GM12891 (cell line): ENCODE measurements at regions not wholly inside any gene's neighbourhood (a gene's known extent, or its start where the extent isn't known, plus 50 kb on each side); places are given as distances from the start of the nearest gene placed in this dataset.
"Not testable (repeated sequence)": the region's sequence is repeated elsewhere in the genome, so short reads cannot be mapped to it uniquely, and the experiment has no call there.

ENCODE experiments used
- DNase-seq: peaks from one replicate; pipeline ENCODE4 v3.0.0; 2011; ENCODE audit warnings: low spot score; ENCODE audit not compliant: insufficient read length
- FAIRE-seq: peaks from 2 replicates; lab custom pipeline; 2011; peaks lifted over from hg19 to GRCh38; lab: Jason Lieb, UNC
- PAX5 ChIP-seq: IDR thresholded peaks from 2 replicates; pipeline ENCODE4 v1.6.1; 2011; ENCODE audit warnings: low read length, moderate library complexity, mild to moderate bottlenecking; ENCODE audit not compliant: insufficient read depth, severe bottlenecking
- POLR2A ChIP-seq: IDR thresholded peaks from 2 replicates; pipeline ENCODE4 v1.6.1; 2011; ENCODE audit warnings: low read depth, low read length, control low read depth
- POLR2AphosphoS5 ChIP-seq: IDR thresholded peaks from 2 replicates; pipeline ENCODE4 v1.6.1; 2011; ENCODE audit warnings: low read depth, low read length, control low read depth
- POU2F2 ChIP-seq: IDR thresholded peaks from 2 replicates; pipeline ENCODE4 v1.6.1; 2011; ENCODE audit warnings: low read depth, mild to moderate bottlenecking, control low read depth, low read length, moderate library complexity
- SPI1 ChIP-seq: IDR thresholded peaks from 2 replicates; pipeline ENCODE4 v1.6.1; 2011; ENCODE audit warnings: low read depth, low read length, control low read depth
- TAF1 ChIP-seq: IDR thresholded peaks from 2 replicates; pipeline ENCODE4 v1.6.1; 2011; ENCODE audit warnings: low read depth, low read length, control low read depth

DNA sequence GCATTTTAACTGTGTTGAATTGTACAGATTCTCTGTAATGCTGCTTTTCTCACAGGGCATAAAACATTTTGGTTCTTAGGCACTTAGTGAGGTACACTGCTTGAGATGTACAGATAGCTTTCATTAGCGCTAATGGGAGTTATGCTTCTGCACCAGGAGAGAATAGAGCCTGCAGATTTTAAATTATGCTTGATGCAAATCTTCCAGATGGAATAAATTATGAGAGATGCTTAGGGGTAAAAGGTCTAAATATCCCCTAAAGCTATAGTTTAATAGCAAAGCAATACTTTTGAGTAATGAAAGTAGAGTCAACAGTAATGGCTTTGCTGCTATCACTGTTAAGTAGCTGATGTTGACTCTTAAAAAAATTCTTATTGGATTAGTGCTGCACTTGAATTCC lies 248.9 kb downstream of the S1PR1 start:
- no peak for DNase-seq
- FAIRE-seq, result no peak
- TF ChIP-seq TAF1, result no peak
- no peak for TF ChIP-seq SPI1
- TF ChIP-seq POLR2AphosphoS5, result no peak
- TF ChIP-seq POU2F2, result no peak
- TF ChIP-seq POLR2A, result no peak
- TF ChIP-seq PAX5, result no peak

GRCh38 chr1:101492144-101492543 lies 255.3 kb downstream of the S1PR1 start:
- not testable (repeated sequence) for DNase-seq, FAIRE-seq

DNA sequence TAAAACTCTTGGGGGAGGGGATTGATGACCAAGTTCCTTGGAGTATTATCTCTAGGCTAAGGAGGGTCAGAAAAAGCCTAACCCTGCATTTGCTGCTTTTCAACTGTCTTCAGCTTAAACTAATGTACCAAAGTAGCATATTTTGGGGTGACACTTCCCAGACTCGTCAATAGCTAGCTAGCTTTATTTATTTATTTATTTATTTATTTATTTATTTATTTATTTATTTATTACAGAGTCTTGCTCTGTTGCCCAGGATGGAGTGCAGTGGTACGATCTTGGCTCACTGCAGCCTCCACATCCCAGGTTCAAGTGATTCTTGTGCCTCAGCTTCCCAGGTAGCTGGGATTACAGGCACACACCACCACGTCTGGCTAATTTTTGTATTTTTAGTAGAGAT lies 257.1 kb downstream of the S1PR1 start:
- DNase-seq, FAIRE-seq: not testable (repeated sequence)

GRCh38 chr1:101496109-101496508 lies 259.3 kb downstream of the S1PR1 start:
- DNase-seq (no peak), FAIRE-seq (no peak)
- TF ChIP-seq POLR2A (no peak), POLR2AphosphoS5 (no peak), PAX5 (no peak), SPI1 (no peak), TAF1 (no peak), POU2F2 (no peak)

- no peak for TF ChIP-seq POU2F2
- TF ChIP-seq PAX5, result no peak
- no peak for TF ChIP-seq POLR2AphosphoS5
- TF ChIP-seq POLR2A, result no peak
- TF ChIP-seq SPI1, result no peak
- no peak for TF ChIP-seq TAF1
- FAIRE-seq (no peak), DNase-seq (no peak)
Observed at GRCh38 chr1:101497881-101498559, 261.2 kb downstream of the S1PR1 start.

- DNase-seq, FAIRE-seq: not testable (repeated sequence)
Observed at GRCh38 chr1:101504106-101504505, 267.3 kb downstream of the S1PR1 start.

DNA sequence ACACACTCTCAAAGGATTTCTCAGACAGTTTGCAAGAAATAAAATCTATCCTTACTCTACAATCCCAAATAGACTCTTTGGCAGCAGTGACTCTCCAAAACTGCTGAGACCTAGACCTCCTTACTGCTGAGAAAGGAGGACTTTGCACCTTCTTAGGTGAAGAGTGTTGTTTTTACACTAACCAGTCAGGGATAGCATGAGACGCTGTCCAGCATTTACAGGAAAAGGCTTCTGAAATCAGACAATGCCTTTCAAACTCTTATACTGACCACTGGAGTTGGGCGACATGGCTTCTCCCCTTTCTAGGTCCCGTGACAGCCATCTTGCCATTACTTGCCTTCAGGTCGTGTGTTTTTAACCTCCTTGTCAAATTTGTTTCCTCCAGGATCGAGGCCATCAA lies 268.4 kb downstream of the S1PR1 start:
- DNase-seq, FAIRE-seq: not testable (repeated sequence)

DNA sequence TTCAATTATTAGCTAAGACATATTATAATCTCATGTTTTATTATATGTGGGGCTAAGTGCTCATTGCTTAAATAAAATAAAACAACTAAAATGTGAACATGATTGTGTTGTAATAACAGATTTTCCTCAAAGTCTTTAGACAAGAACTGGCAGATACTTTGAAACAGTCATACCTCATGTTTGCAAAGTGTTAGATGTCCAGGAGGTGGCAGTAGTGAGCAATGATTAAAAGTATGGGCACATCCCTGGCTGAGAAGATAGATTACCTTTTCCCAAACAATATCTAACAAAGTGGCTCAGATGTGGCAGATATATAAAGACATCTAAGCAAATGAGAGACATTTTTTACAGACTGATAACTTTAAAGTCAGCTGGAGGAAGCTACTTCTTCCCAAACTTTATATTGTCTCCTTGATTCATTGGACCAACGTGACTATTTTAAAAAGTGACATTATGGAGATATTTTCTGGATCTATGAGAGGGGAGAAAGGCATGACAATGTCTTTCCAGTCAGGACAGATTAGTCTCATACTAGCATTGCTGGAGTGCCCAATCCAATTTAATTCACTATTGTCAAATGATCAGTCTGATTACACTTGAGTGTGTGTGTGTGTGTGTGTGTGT lies 269.8 kb downstream of the S1PR1 start:
- peak; percentile 91 for FAIRE-seq
- TF ChIP-seq POLR2A, result no peak
- TF ChIP-seq SPI1, result no peak
- TF ChIP-seq POU2F2, result no peak
- no peak for TF ChIP-seq TAF1
- no peak for TF ChIP-seq PAX5
- no peak for TF ChIP-seq POLR2AphosphoS5
- DNase-seq, result no peak

DNA sequence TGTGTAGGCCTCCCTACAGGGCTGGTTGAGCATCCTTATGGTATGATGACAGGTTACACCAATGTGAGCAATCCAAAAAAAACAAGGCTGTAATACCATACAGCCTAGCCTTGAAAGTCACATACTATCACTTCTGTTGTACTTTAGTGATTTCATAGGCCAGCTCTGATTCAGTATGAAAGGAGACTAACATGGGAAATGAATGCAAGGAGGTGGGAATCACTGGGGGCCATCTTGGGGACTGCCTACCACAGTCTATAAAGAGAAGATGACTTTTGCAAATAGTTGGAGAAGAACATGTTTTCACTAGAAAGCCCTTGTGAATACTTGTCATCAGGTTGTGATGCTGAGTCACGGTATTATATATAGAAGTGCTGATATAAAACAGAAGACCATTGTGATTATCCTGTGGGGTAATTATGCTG lies 270.7 kb downstream of the S1PR1 start:
- DNase-seq (no peak), FAIRE-seq (no peak)
- TF ChIP-seq TAF1 (no peak), POLR2A (no peak), SPI1 (no peak), PAX5 (no peak), POU2F2 (no peak), POLR2AphosphoS5 (no peak)

GRCh38 chr1:101508913-101509312 lies 272.1 kb downstream of the S1PR1 start:
- TF ChIP-seq TAF1, result no peak
- no peak for TF ChIP-seq SPI1
- no peak for TF ChIP-seq PAX5
- no peak for TF ChIP-seq POLR2A
- no peak for TF ChIP-seq POU2F2
- FAIRE-seq (no peak), DNase-seq (no peak)

DNA sequence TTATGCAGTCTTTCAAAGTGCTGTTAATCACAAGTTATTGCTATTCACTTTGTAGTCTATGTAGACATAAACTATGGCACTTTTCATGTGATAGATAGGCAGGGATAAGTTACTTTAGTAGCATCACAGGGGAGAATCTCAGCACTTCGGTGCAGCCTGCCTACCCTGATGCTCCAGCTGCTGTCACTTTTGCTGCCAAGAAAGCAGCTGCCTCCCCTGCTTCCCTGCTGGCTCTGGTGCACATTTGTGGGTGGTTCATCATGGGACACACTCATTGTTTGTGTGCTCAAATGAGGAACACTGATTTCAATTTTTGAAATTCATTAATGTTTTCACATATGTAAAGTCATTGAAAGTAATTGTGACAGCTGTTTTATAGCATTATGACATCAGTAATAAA lies 272.6 kb downstream of the S1PR1 start:
- FAIRE-seq, result no peak
- no peak for DNase-seq
- no peak for TF ChIP-seq POLR2A
- TF ChIP-seq PAX5, result no peak
